Gastroesophageal sphincter (tissue), 4 donors: ENCODE measurements at regions not wholly inside any gene's neighbourhood (a gene's known extent, or its start where the extent isn't known, plus 50 kb on each side); places are given as distances from the start of the nearest gene placed in this dataset.
"Not testable (repeated sequence)": the region's sequence is repeated elsewhere in the genome, so short reads cannot be mapped to it uniquely, and the experiment has no call there.

Experiments used
- ATAC-seq: fragments of 150-250 bp; one replicate; pipeline ENCODE4 v1.9.1; 2016; ENCODE audit warnings: mild to moderate bottlenecking, moderate library complexity
- H3K27ac ChIP-seq, 4 donors: fragments of 200-600 bp; sonication (generic) in 3 of 4; 1 replicate in 3 of 4; 2 replicates in 1 of 4; pipeline ENCODE4 v1.5.1; 2016 to 2019
- H3K27me3 ChIP-seq: fragments of 200-600 bp; sonication (generic); one replicate; pipeline ENCODE4 v1.5.1; 2019
- H3K36me3 ChIP-seq, 2 donors: fragments of 200-600 bp; sonication (generic); one replicate each; pipeline ENCODE4 v1.5.1; 2019; ENCODE audit warnings: control low read depth in 1 of 2
- H3K4me1 ChIP-seq, 3 donors: fragments of 200-600 bp; sonication (generic); 1 replicate in 2 of 3; 2 replicates in 1 of 3; pipeline ENCODE4 v1.5.1; 2016 to 2019; ENCODE audit warnings: control low read depth in 2 of 3
- H3K4me3 ChIP-seq, 2 donors: fragments of 200-600 bp; sonication (generic); one replicate each; pipeline ENCODE4 v1.5.1; 2019; ENCODE audit warnings: mild to moderate bottlenecking in 1 of 2, moderate library complexity in 1 of 2
- H3K9me3 ChIP-seq, 3 donors: fragments of 200-600 bp; sonication (generic); one replicate each; pipeline ENCODE4 v1.5.1; 2017 to 2019; ENCODE audit warnings: control low read depth in 2 of 3
- CTCF ChIP-seq, 4 experiments: fragments of 200-600 bp in 2 of 4; fragments of 450-650 bp in 2 of 4; sonication (generic) in 1 of 4; IDR thresholded peaks; one replicate each; pipeline ENCODE4 v1.5.1; 2017 to 2019; ENCODE audit warnings: antibody characterized with exemption in 4 of 4, mild to moderate bottlenecking in 2 of 4, moderate library complexity in 2 of 4
- EP300 ChIP-seq: sonication (generic); formaldehyde crosslinking; IDR thresholded peaks from one replicate; pipeline ENCODE4 v1.6.1; 2017; ENCODE audit warnings: antibody characterized with exemption, mild to moderate bottlenecking
- POLR2A ChIP-seq, 2 donors: fragments of 450-650 bp; IDR thresholded peaks; one replicate each; pipeline ENCODE4 v1.6.1; 2017; ENCODE audit warnings: antibody characterized with exemption in 2 of 2, mild to moderate bottlenecking in 2 of 2, moderate library complexity in 1 of 2
- POLR2AphosphoS5 ChIP-seq: sonication (generic); formaldehyde crosslinking; IDR thresholded peaks from one replicate; pipeline ENCODE4 v1.6.1; 2017; ENCODE audit warnings: antibody characterized with exemption
- WGBS, 2 donors: methylation state at CpG; one replicate each; pipeline ENCODE4 v1.1.5; 2018; ENCODE audit warnings: low coverage in 1 of 2; 5-methylcytosine and 5-hydroxymethylcytosine counted together

GRCh38 chr10:65235266-65235665 is 1690.6 kb upstream of the LRRTM3 start:
- Histone ChIP-seq H3K27me3 (no peaks in the 10 kb centered on the region), H3K9me3 (no peaks in the 10 kb centered on the region), H3K4me3 (no peak overlapping the region), H3K4me1 (no peaks in the 10 kb centered on the region), H3K27ac (no peak overlapping the region), H3K36me3 (no peaks in the 10 kb centered on the region)
- ATAC-seq, result no peak
- TF ChIP-seq POLR2AphosphoS5, result no peak
- TF ChIP-seq EP300, result no peak
- TF ChIP-seq POLR2A (IDR thresholded peaks at IDR 0.05), result no peak
- no peak for TF ChIP-seq CTCF (IDR thresholded peaks at IDR 0.05)
- WGBS, 2 donors, result 48 to 74% methylated on average over 2 of the region's 2 CpGs

GRCh38 chr10:65235846-65236245 is 1690.0 kb upstream of the LRRTM3 start:
- TF ChIP-seq POLR2A (IDR thresholded peaks at IDR 0.05) (no peak), EP300 (no peak), CTCF (IDR thresholded peaks at IDR 0.05) (no peak), POLR2AphosphoS5 (no peak)
- H3K27me3 ChIP-seq, result no peaks in the 10 kb centered on the region
- 57 to 95% methylated on average over 2 of the region's 2 CpGs for WGBS, 2 donors
- H3K4me3 ChIP-seq, result no peak overlapping the region
- ATAC-seq, result no peak
- no peak overlapping the region for H3K27ac ChIP-seq
- no peaks in the 10 kb centered on the region for H3K36me3 ChIP-seq
- no peaks in the 10 kb centered on the region for H3K4me1 ChIP-seq
- no peaks in the 10 kb centered on the region for H3K9me3 ChIP-seq

- ATAC-seq, result no peak
These were observed 1660.3 kb upstream of the LRRTM3 start for GRCh38 chr10:65265451-65265954.

GRCh38 chr10:65269551-65269950 is 1656.3 kb upstream of the LRRTM3 start:
- H3K27me3 ChIP-seq, H3K4me3 ChIP-seq, H3K36me3 ChIP-seq, ATAC-seq, H3K9me3 ChIP-seq, H3K27ac ChIP-seq, H3K4me1 ChIP-seq: not testable (repeated sequence)

More at GRCh38 chr10:65265451-65265954, 1660.3 kb upstream of the LRRTM3 start:
- TF ChIP-seq POLR2A (IDR thresholded peaks at IDR 0.05) (no peak), CTCF (IDR thresholded peaks at IDR 0.05) (no peak), POLR2AphosphoS5 (no peak), EP300 (no peak)
- Histone ChIP-seq H3K36me3 (no peaks in the 10 kb centered on the region), H3K4me3 (no peak overlapping the region), H3K9me3 (no peaks in the 10 kb centered on the region), H3K4me1 (no peaks in the 10 kb centered on the region), H3K27me3 (no peaks in the 10 kb centered on the region), H3K27ac (no peak overlapping the region)
- 72 to 78% methylated on average over 2 of the region's 2 CpGs for WGBS, 2 donors

GRCh38 chr10:65270969-65271368 is 1654.9 kb upstream of the LRRTM3 start:
- no peak overlapping the region for H3K4me3 ChIP-seq
- H3K27ac ChIP-seq, result no peak overlapping the region
- ATAC-seq, result no peak
- no peaks in the 10 kb centered on the region for H3K36me3 ChIP-seq
- TF ChIP-seq POLR2A (IDR thresholded peaks at IDR 0.05), result no peak
- no peak for TF ChIP-seq CTCF (IDR thresholded peaks at IDR 0.05)
- no peak for TF ChIP-seq EP300
- no peak for TF ChIP-seq POLR2AphosphoS5
- no peaks in the 10 kb centered on the region for H3K9me3 ChIP-seq
- H3K27me3 ChIP-seq, result no peaks in the 10 kb centered on the region
- H3K4me1 ChIP-seq, result no peaks in the 10 kb centered on the region
- 88 to 100% methylated on average over 1 to 6 of the region's 10 CpGs for WGBS, 2 donors

- H3K9me3 ChIP-seq, result peaks cover 0 to 3% (median 0%) of the 10 kb centered on the region in 3 donors
- no peak overlapping the region for H3K4me3 ChIP-seq
- no peaks in the 10 kb centered on the region for H3K4me1 ChIP-seq
- H3K36me3 ChIP-seq, result no peaks in the 10 kb centered on the region
- no peaks in the 10 kb centered on the region for H3K27me3 ChIP-seq
- ATAC-seq, result no peak
- no peak for TF ChIP-seq POLR2A (IDR thresholded peaks at IDR 0.05)
- TF ChIP-seq EP300, result no peak
- H3K27ac ChIP-seq, result no peak overlapping the region
These were observed 1652.7 kb upstream of the LRRTM3 start for GRCh38 chr10:65273115-65273514.
